Esophagus squamous epithelium (tissue), 5 donors: ENCODE measurements at regions not wholly inside any gene's neighbourhood (a gene's known extent, or its start where the extent isn't known, plus 50 kb on each side); places are given as distances from the start of the nearest gene placed in this dataset.

Source experiments
- DNase-seq: peaks from one replicate; lab custom pipeline; 2025; lab: John Stamatoyannopoulos, UW
- H3K27ac ChIP-seq, 4 donors: fragments of 200-600 bp; sonication (generic); one replicate each; pipeline ENCODE4 v1.5.1; 2016 to 2019; ENCODE audit warnings: mild to moderate bottlenecking in 1 of 4
- H3K27me3 ChIP-seq, 4 donors: fragments of 200-600 bp; sonication (generic); 1 replicate in 3 of 4; 2 replicates in 1 of 4; pipeline versions ENCODE4 v1.5.1 to v1.6.0; 2017 to 2021; ENCODE audit warnings: antibody characterized with exemption in 1 of 4
- H3K36me3 ChIP-seq, 3 donors: fragments of 200-600 bp; sonication (generic); one replicate each; pipeline ENCODE4 v1.5.1; 2016 to 2019
- H3K4me1 ChIP-seq, 3 donors: fragments of 200-600 bp; sonication (generic); one replicate each; pipeline ENCODE4 v1.5.1; 2017 to 2019
- H3K4me3 ChIP-seq, 4 donors: fragments of 200-600 bp; sonication (generic); 1 replicate in 3 of 4; 2 replicates in 1 of 4; pipeline ENCODE4 v1.5.1; 2016 to 2019; ENCODE audit warnings: mild to moderate bottlenecking in 2 of 4, moderate library complexity in 1 of 4
- H3K9me3 ChIP-seq, 3 donors: fragments of 200-600 bp; sonication (generic); one replicate each; pipeline ENCODE4 v1.5.1; 2016 to 2019
- POLR2A ChIP-seq, 4 donors: fragments of 450-650 bp; IDR thresholded peaks; one replicate each; pipeline ENCODE4 v1.6.1; 2017; ENCODE audit warnings: antibody characterized with exemption in 4 of 4, mild to moderate bottlenecking in 4 of 4, moderate library complexity in 3 of 4
- WGBS, 2 donors: methylation state at CpG; one replicate each; pipeline ENCODE4 v1.1.5; 2018; 5-methylcytosine and 5-hydroxymethylcytosine counted together
- intact Hi-C: fragments of 100-400 bp; cut with DNase I; formaldehyde crosslinking; loops from one replicate; pipeline ENCODE4 v1.15.0; 2022
- TF ChIP-seq, protein P1 (sequence below), 6 experiments: fragments of 450-650 bp in 4 of 6; fragments of 200-600 bp in 2 of 6; sonication (generic) in 2 of 6; IDR thresholded peaks; one replicate each; pipeline ENCODE4 v1.5.1; 2016 to 2019; ENCODE audit warnings: antibody characterized with exemption in 6 of 6, mild to moderate bottlenecking in 4 of 6, moderate library complexity in 4 of 6
- donor health status: DM: yes; HTN: yes; CAD: no.

DNA sequence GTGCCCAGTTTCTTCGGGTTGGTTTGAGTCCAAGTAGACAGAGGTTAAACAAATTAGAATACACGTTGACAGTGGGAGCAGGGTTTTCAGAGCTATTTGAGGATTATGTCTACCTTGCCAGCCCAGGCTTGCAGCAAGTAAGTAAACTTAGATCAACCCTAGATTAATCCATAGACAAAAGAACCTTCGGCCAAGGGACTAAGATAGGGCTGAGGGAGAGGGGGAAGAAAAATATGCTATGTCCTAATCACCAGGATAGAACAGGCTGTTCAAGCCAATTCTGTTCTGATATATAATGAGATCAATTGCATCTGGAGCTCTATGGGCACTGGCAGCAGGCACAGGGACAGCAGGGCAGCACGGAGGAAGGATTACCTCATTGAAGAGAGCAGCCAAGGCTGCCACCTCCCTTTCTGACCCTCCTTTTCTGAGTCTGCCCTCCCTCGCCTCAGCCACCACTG, 377.7 kb downstream of the PIK3R1 start:
- WGBS, 2 donors = 22 to 27% methylated on average over 5 of the region's 5 CpGs
- Histone ChIP-seq H3K27me3 (no peaks in the 10 kb centered on the region), H3K4me1 (peaks cover 0 to 23% (median 4%) of the 10 kb centered on the region in 3 donors), H3K4me3 (no peak overlapping the region), H3K9me3 (no peaks in the 10 kb centered on the region), H3K27ac (peak overlapping the region in 1 of 4 donors; percentile 12), H3K36me3 (no peaks in the 10 kb centered on the region)
- TF ChIP-seq POLR2A (IDR thresholded peaks at IDR 0.05) = no peak
- TF ChIP-seq, protein P1, sequence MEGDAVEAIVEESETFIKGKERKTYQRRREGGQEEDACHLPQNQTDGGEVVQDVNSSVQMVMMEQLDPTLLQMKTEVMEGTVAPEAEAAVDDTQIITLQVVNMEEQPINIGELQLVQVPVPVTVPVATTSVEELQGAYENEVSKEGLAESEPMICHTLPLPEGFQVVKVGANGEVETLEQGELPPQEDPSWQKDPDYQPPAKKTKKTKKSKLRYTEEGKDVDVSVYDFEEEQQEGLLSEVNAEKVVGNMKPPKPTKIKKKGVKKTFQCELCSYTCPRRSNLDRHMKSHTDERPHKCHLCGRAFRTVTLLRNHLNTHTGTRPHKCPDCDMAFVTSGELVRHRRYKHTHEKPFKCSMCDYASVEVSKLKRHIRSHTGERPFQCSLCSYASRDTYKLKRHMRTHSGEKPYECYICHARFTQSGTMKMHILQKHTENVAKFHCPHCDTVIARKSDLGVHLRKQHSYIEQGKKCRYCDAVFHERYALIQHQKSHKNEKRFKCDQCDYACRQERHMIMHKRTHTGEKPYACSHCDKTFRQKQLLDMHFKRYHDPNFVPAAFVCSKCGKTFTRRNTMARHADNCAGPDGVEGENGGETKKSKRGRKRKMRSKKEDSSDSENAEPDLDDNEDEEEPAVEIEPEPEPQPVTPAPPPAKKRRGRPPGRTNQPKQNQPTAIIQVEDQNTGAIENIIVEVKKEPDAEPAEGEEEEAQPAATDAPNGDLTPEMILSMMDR (IDR thresholded peaks at IDR 0.05) = no peak
- intact Hi-C loops = no loop called here
- DNase-seq = no peak

DNA sequence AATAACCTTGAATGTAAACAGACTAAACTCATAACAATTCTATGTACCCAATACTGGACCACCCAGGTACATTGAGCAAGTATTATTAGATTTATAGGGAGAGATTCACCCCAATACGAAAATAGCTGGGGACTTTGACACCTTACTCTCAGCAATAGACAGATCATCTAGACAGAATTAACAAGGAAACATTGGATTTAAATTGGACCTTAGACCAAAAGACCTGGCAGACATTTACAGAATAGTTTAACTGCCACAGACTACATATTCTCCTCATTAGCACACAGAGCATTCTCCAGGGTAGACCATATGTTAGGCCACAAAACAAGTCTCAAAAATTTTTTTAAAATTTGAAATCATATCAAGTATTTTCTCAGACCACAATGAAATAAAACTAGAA, 397.4 kb downstream of the PIK3R1 start:
- H3K4me1 ChIP-seq = no peaks in the 10 kb centered on the region
- no peaks in the 10 kb centered on the region for H3K36me3 ChIP-seq
- peaks cover 0 to 23% (median 13%) of the 10 kb centered on the region in 3 donors for H3K9me3 ChIP-seq
- H3K4me3 ChIP-seq = no peak overlapping the region
- no peak overlapping the region for H3K27ac ChIP-seq
- whole genome bisulfite sequencing, 2 donors = 75 to 89% methylated on average over 1 of the region's 1 CpG
- H3K27me3 ChIP-seq = no peaks in the 10 kb centered on the region
- TF ChIP-seq POLR2A (IDR thresholded peaks at IDR 0.05) = no peak
- TF ChIP-seq, protein P1 (IDR thresholded peaks at IDR 0.05) = no peak
- no peak for DNase-seq
- intact Hi-C loops = no loop called here

DNA sequence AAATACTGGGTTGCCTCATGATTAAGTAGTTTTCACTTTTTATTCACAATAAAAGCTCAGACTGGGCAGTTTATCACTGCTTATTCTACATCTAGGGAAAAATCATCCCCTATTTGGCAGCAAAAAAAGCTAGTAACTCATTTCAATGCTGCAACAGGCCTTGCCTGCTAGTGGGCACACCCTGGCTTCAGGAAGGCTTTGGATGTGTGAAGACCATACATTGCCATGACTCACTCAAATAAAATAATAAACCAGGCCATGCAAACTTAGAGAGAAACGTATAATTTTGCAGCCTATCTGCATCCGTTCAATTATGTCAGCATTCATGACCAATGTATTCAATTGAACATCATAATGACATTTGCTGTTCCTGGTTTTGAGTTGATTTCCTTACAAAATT, 402.9 kb downstream of the PIK3R1 start:
- H3K27me3 ChIP-seq = no peaks in the 10 kb centered on the region
- no peak for DNase-seq
- WGBS, 2 donors = 79 to 80% methylated on average over 2 of the region's 2 CpGs
- TF ChIP-seq, protein P1 (IDR thresholded peaks at IDR 0.05) = no peak
- no peaks in the 10 kb centered on the region for H3K4me1 ChIP-seq
- no peaks in the 10 kb centered on the region for H3K36me3 ChIP-seq
- no peaks in the 10 kb centered on the region for H3K9me3 ChIP-seq
- intact Hi-C loops = no loop called here
- H3K4me3 ChIP-seq = no peak overlapping the region
- H3K27ac ChIP-seq = no peak overlapping the region

- Histone ChIP-seq H3K4me3 (no peak overlapping the region), H3K36me3 (no peaks in the 10 kb centered on the region), H3K27ac (no peak overlapping the region), H3K9me3 (no peaks in the 10 kb centered on the region), H3K27me3 (no peaks in the 10 kb centered on the region), H3K4me1 (no peaks in the 10 kb centered on the region)
- 92% methylated on average over 7 of the region's 7 CpGs for WGBS, 2 donors
- TF ChIP-seq, protein P1 (IDR thresholded peaks at IDR 0.05) = no peak
- intact Hi-C loops = no loop called here
- DNase-seq = no peak
Measured at GRCh38 chr5:68627001-68627400, 411.4 kb downstream of the PIK3R1 start.

GRCh38 chr5:68628082-68628814, 412.7 kb downstream of the PIK3R1 start:
- intact Hi-C loops = no loop called here
- no peak overlapping the region for H3K4me3 ChIP-seq
- no peak overlapping the region for H3K27ac ChIP-seq
- H3K9me3 ChIP-seq = no peaks in the 10 kb centered on the region
- TF ChIP-seq POLR2A (IDR thresholded peaks at IDR 0.05) = no peak
- TF ChIP-seq, protein P1 (IDR thresholded peaks at IDR 0.05) = no peak
- no peak for DNase-seq
- no peaks in the 10 kb centered on the region for H3K4me1 ChIP-seq
- no peaks in the 10 kb centered on the region for H3K36me3 ChIP-seq
- WGBS, 2 donors = 90 to 93% methylated on average over 5 of the region's 5 CpGs
- no peaks in the 10 kb centered on the region for H3K27me3 ChIP-seq
